Activated CD8-positive, alpha-beta T cell treated with anti-CD3 and anti-CD28 coated beads for 36 hours (primary cell): ENCODE measurements at regions not wholly inside any gene's neighbourhood (a gene's known extent, or its start where the extent isn't known, plus 50 kb on each side); places are given as distances from the start of the nearest gene placed in this dataset.

Experiments used
- ATAC-seq: fragments of 200-7000 bp; cut with Tn5 transposase; one replicate; pipeline ENCODE4 v1.10.0; 2021; ENCODE audit warnings: mild to moderate bottlenecking, moderate library complexity
- CTCF ChIA-PET: fragments of 350-600 bp; sonication (Branson Sonifier 250); formaldehyde crosslinking; loops from one replicate; lab custom pipeline; 2021; ENCODE audit warnings: antibody characterized with exemption; lab: Charles Lee
- POLR2A ChIA-PET: fragments of 350-600 bp; sonication (Branson Sonifier 250); formaldehyde crosslinking; loops from one replicate; lab custom pipeline; 2021; ENCODE audit warnings: antibody characterized with exemption; lab: Charles Lee
- DNase-seq: peaks from one replicate; pipeline ENCODE4 v3.0.0-alpha.2; 2020
- H3K27ac Mint-ChIP-seq: one replicate; pipeline ENCODE4 v1.8.0; 2021; ENCODE audit warnings: mild to moderate bottlenecking, mixed read lengths
- H3K27me3 Mint-ChIP-seq: one replicate; pipeline ENCODE4 v1.8.0; 2021; ENCODE audit warnings: mixed read lengths
- H3K36me3 Mint-ChIP-seq: one replicate; pipeline ENCODE4 v1.8.0; 2021; ENCODE audit warnings: low read depth, mixed read lengths
- H3K4me1 Mint-ChIP-seq: one replicate; pipeline ENCODE4 v1.8.0; 2021; ENCODE audit warnings: low read depth, mixed read lengths
- H3K4me3 Mint-ChIP-seq: one replicate; pipeline ENCODE4 v1.8.0; 2021; ENCODE audit warnings: mild to moderate bottlenecking, moderate library complexity, mixed read lengths
- H3K9me3 Mint-ChIP-seq: one replicate; pipeline ENCODE4 v1.8.0; 2021; ENCODE audit warnings: mixed read lengths
- intact Hi-C: fragments of 100-400 bp; cut with micrococcal nuclease; formaldehyde crosslinking; loops from one replicate; pipeline ENCODE4 v1.10.0; 2022
- TF ChIP-seq, protein P1 (sequence below): fragments of 200-600 bp; IDR thresholded peaks from one replicate; pipeline ENCODE4 v1.8.0; 2022; ENCODE audit warnings: antibody characterized with exemption, mild to moderate bottlenecking

DNA sequence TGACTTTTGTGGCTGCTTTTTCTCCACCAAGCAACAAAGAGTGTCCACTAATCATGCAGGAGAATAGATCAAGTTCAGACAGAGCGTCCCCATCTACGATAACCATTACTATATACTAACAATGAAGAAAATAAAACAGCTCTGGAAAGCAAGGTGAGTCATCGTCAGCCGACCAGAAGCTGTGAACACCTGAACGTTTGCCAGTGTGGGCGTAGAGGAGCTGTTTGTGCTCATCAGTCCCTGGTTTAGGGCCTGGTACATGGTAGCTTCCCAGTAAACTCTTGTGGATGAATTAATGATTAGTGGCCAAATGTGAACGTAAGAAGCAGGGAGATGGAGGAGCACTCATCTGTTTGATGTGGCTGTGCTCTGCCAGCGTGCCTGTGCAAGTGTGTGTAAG lies 180.7 kb downstream of the EVX1 start:
- ATAC-seq (no peak), DNase-seq (no peak)
- Mint-ChIP-seq H3K4me1 (no peaks in the 10 kb centered on the region), H3K27me3 (peaks cover 6% of the 10 kb centered on the region), H3K9me3 (no peaks in the 10 kb centered on the region), H3K27ac (no peak overlapping the region), H3K36me3 (no peaks in the 10 kb centered on the region), H3K4me3 (no peak overlapping the region)
- intact Hi-C loops = no loop called here
- CTCF ChIA-PET = no interaction called here
- TF ChIP-seq, protein P1, sequence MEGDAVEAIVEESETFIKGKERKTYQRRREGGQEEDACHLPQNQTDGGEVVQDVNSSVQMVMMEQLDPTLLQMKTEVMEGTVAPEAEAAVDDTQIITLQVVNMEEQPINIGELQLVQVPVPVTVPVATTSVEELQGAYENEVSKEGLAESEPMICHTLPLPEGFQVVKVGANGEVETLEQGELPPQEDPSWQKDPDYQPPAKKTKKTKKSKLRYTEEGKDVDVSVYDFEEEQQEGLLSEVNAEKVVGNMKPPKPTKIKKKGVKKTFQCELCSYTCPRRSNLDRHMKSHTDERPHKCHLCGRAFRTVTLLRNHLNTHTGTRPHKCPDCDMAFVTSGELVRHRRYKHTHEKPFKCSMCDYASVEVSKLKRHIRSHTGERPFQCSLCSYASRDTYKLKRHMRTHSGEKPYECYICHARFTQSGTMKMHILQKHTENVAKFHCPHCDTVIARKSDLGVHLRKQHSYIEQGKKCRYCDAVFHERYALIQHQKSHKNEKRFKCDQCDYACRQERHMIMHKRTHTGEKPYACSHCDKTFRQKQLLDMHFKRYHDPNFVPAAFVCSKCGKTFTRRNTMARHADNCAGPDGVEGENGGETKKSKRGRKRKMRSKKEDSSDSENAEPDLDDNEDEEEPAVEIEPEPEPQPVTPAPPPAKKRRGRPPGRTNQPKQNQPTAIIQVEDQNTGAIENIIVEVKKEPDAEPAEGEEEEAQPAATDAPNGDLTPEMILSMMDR = no peak
- POLR2A ChIA-PET = no interaction called here

DNA sequence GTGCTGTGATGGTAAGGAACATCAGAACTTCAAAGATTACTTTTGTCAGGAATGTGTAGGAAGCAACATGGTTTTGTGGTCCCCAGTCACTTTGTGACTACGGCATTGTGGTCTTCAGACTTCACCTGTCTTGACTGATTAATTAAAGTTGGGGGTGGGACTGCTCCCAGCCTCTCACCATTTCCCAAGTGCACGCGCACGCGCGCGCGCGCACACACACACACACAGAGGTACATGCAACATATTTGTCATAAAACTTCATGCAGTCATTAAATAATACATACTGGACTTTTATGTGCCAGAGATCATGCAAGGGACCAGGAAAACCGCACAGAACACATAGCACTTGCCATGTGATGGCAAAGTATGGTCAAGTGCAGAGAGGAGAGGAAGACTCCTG lies 181.2 kb downstream of the EVX1 start:
- Mint-ChIP-seq H3K27me3 (peaks cover 6% of the 10 kb centered on the region), H3K36me3 (no peaks in the 10 kb centered on the region), H3K9me3 (no peaks in the 10 kb centered on the region), H3K4me3 (no peak overlapping the region), H3K4me1 (no peaks in the 10 kb centered on the region), H3K27ac (no peak overlapping the region)
- TF ChIP-seq, protein P1 = no peak
- intact Hi-C loops = no loop called here
- DNase-seq = no peak
- CTCF ChIA-PET = no interaction called here
- POLR2A ChIA-PET = no interaction called here
- no peak for ATAC-seq

DNA sequence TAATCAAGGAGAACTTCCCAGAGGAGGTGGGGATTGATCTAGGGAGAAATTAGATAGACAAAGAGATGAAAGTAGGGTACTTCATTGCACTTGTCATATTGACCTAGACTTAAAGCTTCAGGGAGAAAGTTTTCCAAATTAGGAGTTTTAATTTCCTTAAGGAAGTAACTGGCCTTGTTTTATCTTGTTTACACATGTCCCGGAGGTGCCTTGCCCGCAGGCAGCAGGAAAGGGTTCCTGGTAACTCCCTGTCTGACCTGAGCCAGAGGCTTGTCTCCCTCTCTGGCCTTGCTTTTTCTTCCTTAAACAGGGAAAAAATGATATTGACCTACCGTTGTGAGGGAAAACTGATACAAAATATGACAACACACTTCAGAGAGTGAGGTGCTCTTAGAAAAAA lies 181.6 kb downstream of the EVX1 start:
- POLR2A ChIA-PET = no interaction called here
- ATAC-seq (no peak), DNase-seq (no peak)
- Mint-ChIP-seq H3K4me1 (no peaks in the 10 kb centered on the region), H3K36me3 (no peaks in the 10 kb centered on the region), H3K4me3 (no peak overlapping the region), H3K9me3 (no peaks in the 10 kb centered on the region), H3K27me3 (peaks cover 6% of the 10 kb centered on the region), H3K27ac (no peak overlapping the region)
- TF ChIP-seq, protein P1 = no peak
- CTCF ChIA-PET = no interaction called here
- intact Hi-C loops = no loop called here

DNA sequence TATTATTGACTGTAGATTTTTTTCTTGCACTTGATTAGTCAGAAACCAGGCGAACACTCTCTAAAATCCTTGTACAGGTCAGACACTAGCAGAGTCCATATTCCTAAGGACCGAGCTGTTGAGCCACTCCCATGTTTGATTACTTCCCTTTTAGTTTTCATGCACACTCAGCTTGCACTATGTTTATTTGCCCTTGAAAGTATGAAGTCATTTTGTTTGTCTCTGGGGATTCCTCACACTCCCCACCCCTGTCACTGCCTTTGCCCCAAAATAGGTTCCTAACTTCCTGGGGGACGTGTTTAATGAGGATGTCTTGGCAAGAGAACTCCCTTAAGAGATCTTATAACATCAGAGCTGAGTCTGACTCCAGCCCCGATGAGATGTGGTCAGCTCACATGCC lies 182.1 kb downstream of the EVX1 start:
- Mint-ChIP-seq H3K36me3 (no peaks in the 10 kb centered on the region), H3K4me1 (no peaks in the 10 kb centered on the region), H3K27me3 (peaks cover 6% of the 10 kb centered on the region), H3K4me3 (no peak overlapping the region), H3K27ac (no peak overlapping the region), H3K9me3 (no peaks in the 10 kb centered on the region)
- TF ChIP-seq, protein P1 = no peak
- ChIA-PET POLR2A (no interaction called here), CTCF (no interaction called here)
- intact Hi-C loops = no loop called here
- ATAC-seq (no peak), DNase-seq (no peak)

DNA sequence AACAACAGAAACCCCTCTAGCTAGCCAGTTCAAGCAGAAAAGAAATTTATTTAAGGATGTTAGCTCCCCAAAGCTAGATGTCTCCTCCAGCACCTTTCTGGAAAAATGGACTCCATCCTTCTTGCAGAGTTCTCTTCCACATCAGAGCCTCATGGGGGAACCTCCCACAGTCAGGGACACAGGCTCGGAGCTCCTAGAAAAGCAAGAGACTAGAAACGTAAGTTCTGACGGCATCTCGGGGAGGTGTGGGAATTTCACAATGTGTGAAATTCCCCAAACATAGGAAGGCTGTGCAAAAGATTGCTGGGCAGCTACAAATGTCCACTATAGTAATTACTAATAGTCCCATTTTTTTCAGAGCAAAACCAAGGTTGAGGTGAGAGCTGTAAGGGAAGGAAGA lies 184.8 kb downstream of the EVX1 start:
- ChIA-PET POLR2A (no interaction called here), CTCF (no interaction called here)
- ATAC-seq (no peak), DNase-seq (no peak)
- Mint-ChIP-seq H3K4me3 (no peak overlapping the region), H3K36me3 (no peaks in the 10 kb centered on the region), H3K9me3 (no peaks in the 10 kb centered on the region), H3K4me1 (no peaks in the 10 kb centered on the region), H3K27ac (no peak overlapping the region), H3K27me3 (peaks cover 8% of the 10 kb centered on the region)
- TF ChIP-seq, protein P1 = no peak
- intact Hi-C loops = no loop called here
